Sigmoid colon (tissue), 6 donors: ENCODE measurements at regions not wholly inside any gene's neighbourhood (a gene's known extent, or its start where the extent isn't known, plus 50 kb on each side); places are given as distances from the start of the nearest gene placed in this dataset.

Experiments
- DNase-seq: peaks from one replicate; pipeline ENCODE4 v3.0.0-alpha.2; 2019
- H3K27ac ChIP-seq, 4 donors: fragments of 200-600 bp; sonication (generic); one replicate each; pipeline ENCODE4 v1.5.1; 2016 to 2019; ENCODE audit warnings: mild to moderate bottlenecking in 1 of 4
- H3K27me3 ChIP-seq, 3 donors: fragments of 200-600 bp; sonication (generic); one replicate each; pipeline ENCODE4 v1.5.1; 2019; ENCODE audit warnings: mild to moderate bottlenecking in 1 of 3
- H3K36me3 ChIP-seq, 4 donors: fragments of 200-600 bp; sonication (generic); one replicate each; pipeline ENCODE4 v1.5.1; 2016 to 2019
- H3K4me1 ChIP-seq, 4 donors: fragments of 200-600 bp; sonication (generic); one replicate each; pipeline ENCODE4 v1.5.1; 2017 to 2019
- H3K4me3 ChIP-seq, 4 donors: fragments of 200-600 bp; sonication (generic); one replicate each; pipeline ENCODE4 v1.5.1; 2017 to 2019; ENCODE audit warnings: mild to moderate bottlenecking in 2 of 4, moderate library complexity in 1 of 4
- H3K9me3 ChIP-seq, 4 donors: fragments of 200-600 bp in 3 of 4; sonication (generic) in 3 of 4; one replicate each; pipeline versions ENCODE4 v1.5.1 to v1.6.1; 2013 to 2019
- EP300 ChIP-seq, 4 donors: sonication (generic); formaldehyde crosslinking; IDR thresholded peaks; one replicate each; pipeline ENCODE4 v1.6.1; 2017; ENCODE audit warnings: antibody characterized with exemption in 4 of 4
- POLR2A ChIP-seq, 2 donors: fragments of 450-650 bp; IDR thresholded peaks; one replicate each; pipeline ENCODE4 v1.6.1; 2016; ENCODE audit warnings: antibody characterized with exemption in 2 of 2, mild to moderate bottlenecking in 2 of 2, moderate library complexity in 2 of 2
- POLR2AphosphoS5 ChIP-seq, 4 donors: sonication (generic); formaldehyde crosslinking; IDR thresholded peaks; one replicate each; pipeline ENCODE4 v1.6.1; 2017; ENCODE audit warnings: antibody characterized with exemption in 4 of 4
- WGBS, 2 donors: extraction: QIAGEN DNeasy Blood & Tissue Kit; methylation state at CpG; one replicate each; pipeline ENCODE4 v1.1.7; 2013; 5-methylcytosine and 5-hydroxymethylcytosine counted together
- intact Hi-C: fragments of 100-400 bp; cut with DNase I; formaldehyde crosslinking; loops from one replicate; pipeline ENCODE4 v1.15.1; 2023
- TF ChIP-seq, protein P1 (sequence below), 4 experiments: fragments of 450-650 bp in 3 of 4; fragments of 200-600 bp in 1 of 4; IDR thresholded peaks; one replicate each; pipeline ENCODE4 v1.5.1; 2016 to 2019; ENCODE audit warnings: antibody characterized with exemption in 4 of 4, mild to moderate bottlenecking in 3 of 4, moderate library complexity in 2 of 4
- donor health status: healthy with polysubstance abuse.
- donor health status: healthy.

DNA sequence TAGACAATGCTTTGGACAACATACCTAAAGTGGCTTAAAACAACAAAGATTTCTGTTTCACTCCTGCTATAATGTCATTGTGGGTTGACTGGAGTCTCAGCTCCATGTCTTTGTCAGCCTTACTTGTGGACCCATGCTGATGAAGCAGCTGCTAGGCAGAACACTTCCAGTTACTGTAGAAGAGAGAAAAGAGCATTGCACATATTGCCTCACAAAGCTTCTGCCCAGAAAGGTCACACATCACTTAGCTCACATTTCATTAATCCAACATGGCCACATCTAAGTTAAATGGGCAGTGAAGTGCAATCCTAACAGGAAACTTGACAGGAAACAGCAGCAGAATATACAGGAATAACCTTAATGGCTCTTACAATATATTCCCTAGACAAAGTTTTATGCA, 480.5 kb upstream of the HTR1E start:
- Histone ChIP-seq H3K4me3 (no peak overlapping the region), H3K36me3 (no peaks in the 10 kb centered on the region), H3K27me3 (no peaks in the 10 kb centered on the region), H3K9me3 (peaks cover 0 to 4% (median 0%) of the 10 kb centered on the region in 4 donors), H3K4me1 (no peaks in the 10 kb centered on the region), H3K27ac (no peak overlapping the region)
- TF ChIP-seq POLR2A (IDR thresholded peaks at IDR 0.05) (no peak), EP300 (IDR thresholded peaks at IDR 0.05) (no peak), POLR2AphosphoS5 (IDR thresholded peaks at IDR 0.05) (no peak)
- TF ChIP-seq, protein P1, sequence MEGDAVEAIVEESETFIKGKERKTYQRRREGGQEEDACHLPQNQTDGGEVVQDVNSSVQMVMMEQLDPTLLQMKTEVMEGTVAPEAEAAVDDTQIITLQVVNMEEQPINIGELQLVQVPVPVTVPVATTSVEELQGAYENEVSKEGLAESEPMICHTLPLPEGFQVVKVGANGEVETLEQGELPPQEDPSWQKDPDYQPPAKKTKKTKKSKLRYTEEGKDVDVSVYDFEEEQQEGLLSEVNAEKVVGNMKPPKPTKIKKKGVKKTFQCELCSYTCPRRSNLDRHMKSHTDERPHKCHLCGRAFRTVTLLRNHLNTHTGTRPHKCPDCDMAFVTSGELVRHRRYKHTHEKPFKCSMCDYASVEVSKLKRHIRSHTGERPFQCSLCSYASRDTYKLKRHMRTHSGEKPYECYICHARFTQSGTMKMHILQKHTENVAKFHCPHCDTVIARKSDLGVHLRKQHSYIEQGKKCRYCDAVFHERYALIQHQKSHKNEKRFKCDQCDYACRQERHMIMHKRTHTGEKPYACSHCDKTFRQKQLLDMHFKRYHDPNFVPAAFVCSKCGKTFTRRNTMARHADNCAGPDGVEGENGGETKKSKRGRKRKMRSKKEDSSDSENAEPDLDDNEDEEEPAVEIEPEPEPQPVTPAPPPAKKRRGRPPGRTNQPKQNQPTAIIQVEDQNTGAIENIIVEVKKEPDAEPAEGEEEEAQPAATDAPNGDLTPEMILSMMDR (IDR thresholded peaks at IDR 0.05), result no peak
- DNase-seq, result no peak
- intact Hi-C loops, result no loop called here

DNA sequence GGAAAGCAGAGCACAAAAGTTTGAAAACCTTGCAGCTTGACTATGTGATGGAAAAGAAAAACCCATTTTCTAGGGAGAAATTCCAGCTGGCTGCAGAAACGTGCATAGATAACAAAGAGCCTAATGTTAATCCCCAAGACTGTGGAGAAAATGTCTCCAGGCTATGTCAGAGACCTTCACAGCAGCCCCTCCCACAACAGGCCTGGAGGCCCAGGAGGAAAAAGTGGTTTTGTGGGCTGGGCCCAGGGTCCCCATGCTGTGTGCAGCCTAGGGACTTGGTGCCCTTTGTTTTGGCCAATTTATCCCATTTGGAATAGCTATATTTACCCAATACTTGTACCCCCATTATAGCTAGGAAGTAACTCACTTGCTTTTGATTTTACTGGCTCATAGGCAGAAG, 484.1 kb upstream of the HTR1E start:
- 22 to 47% methylated on average over 1 of the region's 1 CpG for WGBS, 2 donors
- H3K36me3 ChIP-seq, result no peaks in the 10 kb centered on the region
- H3K4me1 ChIP-seq, result no peaks in the 10 kb centered on the region
- peaks cover 0 to 4% (median 0%) of the 10 kb centered on the region in 4 donors for H3K9me3 ChIP-seq
- DNase-seq, result no peak
- H3K4me3 ChIP-seq, result no peak overlapping the region
- TF ChIP-seq EP300 (IDR thresholded peaks at IDR 0.05), result no peak
- TF ChIP-seq, protein P1 (IDR thresholded peaks at IDR 0.05), result no peak
- no peak for TF ChIP-seq POLR2AphosphoS5 (IDR thresholded peaks at IDR 0.05)
- no peak for TF ChIP-seq POLR2A (IDR thresholded peaks at IDR 0.05)
- no peaks in the 10 kb centered on the region for H3K27me3 ChIP-seq
- H3K27ac ChIP-seq, result no peak overlapping the region
- intact Hi-C loops, result no loop called here

DNA sequence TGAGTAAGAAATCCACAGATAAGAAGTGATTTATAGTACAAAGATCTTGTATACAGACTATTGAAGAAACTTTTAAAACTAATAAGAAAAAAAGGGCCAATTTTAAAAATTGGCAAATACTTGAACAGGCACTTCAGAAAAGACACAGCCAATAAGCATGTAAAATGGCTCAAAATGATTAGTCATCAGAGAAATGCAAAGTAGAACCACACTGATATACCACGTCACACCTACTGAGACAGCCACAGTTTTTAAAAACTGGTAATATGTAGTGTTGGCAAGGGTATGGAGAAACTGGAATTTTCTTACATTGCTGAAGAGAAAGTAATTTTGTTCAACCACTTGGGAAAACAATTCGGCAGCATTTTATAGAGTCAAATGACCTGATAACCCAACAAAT, 488.9 kb upstream of the HTR1E start:
- WGBS, 2 donors, result 83 to 87% methylated on average over 2 of the region's 2 CpGs
- Histone ChIP-seq H3K27me3 (no peaks in the 10 kb centered on the region), H3K27ac (no peak overlapping the region), H3K9me3 (peaks cover 0 to 3% (median 0%) of the 10 kb centered on the region in 4 donors), H3K36me3 (no peaks in the 10 kb centered on the region), H3K4me1 (no peaks in the 10 kb centered on the region), H3K4me3 (no peak overlapping the region)
- TF ChIP-seq POLR2A (IDR thresholded peaks at IDR 0.05), result no peak
- TF ChIP-seq POLR2AphosphoS5 (IDR thresholded peaks at IDR 0.05), result no peak
- no peak for TF ChIP-seq EP300 (IDR thresholded peaks at IDR 0.05)
- TF ChIP-seq, protein P1 (IDR thresholded peaks at IDR 0.05), result no peak
- intact Hi-C loops, result no loop called here
- no peak for DNase-seq

DNA sequence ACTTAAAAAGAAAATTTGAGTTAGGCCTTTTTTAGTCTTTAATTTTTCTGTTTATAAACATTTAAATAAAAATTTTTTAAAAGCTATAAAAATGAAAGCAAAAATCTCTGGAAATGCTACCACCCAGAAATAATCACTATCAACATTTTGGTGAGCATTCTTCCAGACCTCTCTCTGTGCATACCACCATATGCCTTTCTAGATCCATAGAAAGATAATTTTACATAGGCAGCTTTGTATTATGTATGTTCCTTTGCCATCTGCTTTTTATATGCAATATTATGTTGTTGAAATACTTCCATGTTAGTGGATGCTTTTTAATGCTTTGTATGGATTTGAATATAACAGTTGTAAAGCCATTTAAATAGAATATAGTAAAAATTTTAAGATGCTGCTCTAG, 496.7 kb upstream of the HTR1E start:
- Histone ChIP-seq H3K27me3 (no peaks in the 10 kb centered on the region), H3K4me1 (no peaks in the 10 kb centered on the region), H3K36me3 (no peaks in the 10 kb centered on the region), H3K4me3 (no peak overlapping the region), H3K27ac (no peak overlapping the region), H3K9me3 (no peaks in the 10 kb centered on the region)
- no peak for TF ChIP-seq EP300 (IDR thresholded peaks at IDR 0.05)
- TF ChIP-seq POLR2AphosphoS5 (IDR thresholded peaks at IDR 0.05), result no peak
- TF ChIP-seq, protein P1 (IDR thresholded peaks at IDR 0.05), result no peak
- intact Hi-C loops, result no loop called here
- no peak for DNase-seq

DNA sequence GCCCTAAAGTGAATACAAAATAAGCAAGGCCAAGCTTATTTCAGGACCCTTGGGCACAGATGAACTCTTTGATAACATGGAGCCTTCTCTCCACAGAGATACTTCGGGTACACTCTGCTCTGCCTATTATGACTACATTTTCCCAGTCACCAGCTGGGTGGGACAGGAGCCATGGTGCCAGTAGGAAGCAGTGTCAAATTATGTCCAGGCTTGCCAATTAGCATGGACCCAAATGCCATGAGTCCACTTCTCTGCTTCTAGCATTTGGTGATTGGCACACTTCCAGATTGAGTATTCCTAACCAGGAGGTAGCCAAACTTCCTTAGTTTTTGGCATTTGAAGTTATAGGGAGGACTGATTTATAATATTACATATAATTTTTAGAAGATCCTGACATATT, 513.8 kb upstream of the HTR1E start:
- no peak overlapping the region for H3K27ac ChIP-seq
- no peaks in the 10 kb centered on the region for H3K4me1 ChIP-seq
- H3K36me3 ChIP-seq, result no peaks in the 10 kb centered on the region
- no peak for DNase-seq
- no peak overlapping the region for H3K4me3 ChIP-seq
- 67 to 83% methylated on average over 1 of the region's 1 CpG for WGBS, 2 donors
- TF ChIP-seq POLR2AphosphoS5 (IDR thresholded peaks at IDR 0.05) (no peak), POLR2A (IDR thresholded peaks at IDR 0.05) (no peak), EP300 (IDR thresholded peaks at IDR 0.05) (no peak)
- TF ChIP-seq, protein P1 (IDR thresholded peaks at IDR 0.05), result no peak
- no peaks in the 10 kb centered on the region for H3K9me3 ChIP-seq
- no peaks in the 10 kb centered on the region for H3K27me3 ChIP-seq
- intact Hi-C loops, result no loop called here
